ENCODE measurements at regions not wholly inside any gene's neighbourhood (a gene's known extent, or its start where the extent isn't known, plus 50 kb on each side); places are given as distances from the start of the nearest gene placed in this dataset.

DNA sequence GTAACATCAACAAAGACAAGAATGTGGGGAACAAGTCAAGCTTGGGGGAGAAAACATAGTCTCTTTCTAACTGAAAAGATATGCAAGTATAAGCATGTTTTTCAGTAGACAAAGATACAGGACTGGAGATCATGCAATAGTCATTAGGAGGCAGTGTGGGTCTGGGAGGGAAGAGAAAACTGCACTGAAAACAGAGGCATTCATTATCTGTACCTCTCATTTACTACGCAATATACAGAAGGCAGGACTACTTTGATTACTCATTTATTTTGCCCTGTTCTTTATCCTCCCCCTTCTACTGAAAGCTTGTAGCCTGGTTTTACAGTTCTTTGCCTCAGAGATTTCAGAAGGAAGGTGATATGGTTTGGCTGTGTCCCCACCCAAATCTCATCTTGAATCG, 341.2 kb downstream of the CRPPA start:
- no peak overlapping the region for H3K4me3 ChIP-seq (ENCODE audit: low read length, poor library complexity, severe bottlenecking)
- H3K9ac ChIP-seq (ENCODE audit: low read depth, low read length, poor library complexity, severe bottlenecking): peak overlapping the region; percentile 28
- no peak overlapping the region for H2AFZ ChIP-seq (ENCODE audit: low read length)
- H3K27me3 ChIP-seq (ENCODE audit: insufficient read depth, low read length, poor library complexity, severe bottlenecking): no peaks in the 10 kb centered on the region
- H4K20me1 ChIP-seq (ENCODE audit: insufficient read depth, low read length, poor library complexity, severe bottlenecking): no peaks in the 10 kb centered on the region
- no peaks in the 10 kb centered on the region for H3F3A ChIP-seq (ENCODE audit: low read depth)
- H3K9me3 ChIP-seq (ENCODE audit: insufficient read depth, low read depth, low read length): no peaks in the 10 kb centered on the region
- peaks cover 21% of the 10 kb centered on the region for H3K4me1 ChIP-seq (ENCODE audit: insufficient read depth, low read length, poor library complexity, severe bottlenecking)
- H3K36me3 ChIP-seq (ENCODE audit: insufficient read depth, low read length): no peaks in the 10 kb centered on the region
- H3K4me2 ChIP-seq (ENCODE audit: low read depth, low read length, poor library complexity, severe bottlenecking): peak overlapping the region; percentile 13
- no peaks in the 10 kb centered on the region for H3K9me2 ChIP-seq (replicated peaks; ENCODE audit: low read depth, low read length)
- TF ChIP-seq, protein P1, sequence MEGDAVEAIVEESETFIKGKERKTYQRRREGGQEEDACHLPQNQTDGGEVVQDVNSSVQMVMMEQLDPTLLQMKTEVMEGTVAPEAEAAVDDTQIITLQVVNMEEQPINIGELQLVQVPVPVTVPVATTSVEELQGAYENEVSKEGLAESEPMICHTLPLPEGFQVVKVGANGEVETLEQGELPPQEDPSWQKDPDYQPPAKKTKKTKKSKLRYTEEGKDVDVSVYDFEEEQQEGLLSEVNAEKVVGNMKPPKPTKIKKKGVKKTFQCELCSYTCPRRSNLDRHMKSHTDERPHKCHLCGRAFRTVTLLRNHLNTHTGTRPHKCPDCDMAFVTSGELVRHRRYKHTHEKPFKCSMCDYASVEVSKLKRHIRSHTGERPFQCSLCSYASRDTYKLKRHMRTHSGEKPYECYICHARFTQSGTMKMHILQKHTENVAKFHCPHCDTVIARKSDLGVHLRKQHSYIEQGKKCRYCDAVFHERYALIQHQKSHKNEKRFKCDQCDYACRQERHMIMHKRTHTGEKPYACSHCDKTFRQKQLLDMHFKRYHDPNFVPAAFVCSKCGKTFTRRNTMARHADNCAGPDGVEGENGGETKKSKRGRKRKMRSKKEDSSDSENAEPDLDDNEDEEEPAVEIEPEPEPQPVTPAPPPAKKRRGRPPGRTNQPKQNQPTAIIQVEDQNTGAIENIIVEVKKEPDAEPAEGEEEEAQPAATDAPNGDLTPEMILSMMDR (conservative IDR thresholded peaks at IDR 0.05; ENCODE audit: low read length): peak; percentile 41
- TF ChIP-seq EZH2phosphoT487 (IDR thresholded peaks at IDR 0.05; ENCODE audit: borderline replicate concordance): no peak
- no peaks in the 10 kb centered on the region for H3K79me2 ChIP-seq (ENCODE audit: insufficient read depth, low read length)

- no peaks in the 10 kb centered on the region for H3K79me2 ChIP-seq (ENCODE audit: insufficient read depth, low read length)
Observed at GRCh38 chr7:16079723-16080122, 341.6 kb downstream of the CRPPA start.

DNA sequence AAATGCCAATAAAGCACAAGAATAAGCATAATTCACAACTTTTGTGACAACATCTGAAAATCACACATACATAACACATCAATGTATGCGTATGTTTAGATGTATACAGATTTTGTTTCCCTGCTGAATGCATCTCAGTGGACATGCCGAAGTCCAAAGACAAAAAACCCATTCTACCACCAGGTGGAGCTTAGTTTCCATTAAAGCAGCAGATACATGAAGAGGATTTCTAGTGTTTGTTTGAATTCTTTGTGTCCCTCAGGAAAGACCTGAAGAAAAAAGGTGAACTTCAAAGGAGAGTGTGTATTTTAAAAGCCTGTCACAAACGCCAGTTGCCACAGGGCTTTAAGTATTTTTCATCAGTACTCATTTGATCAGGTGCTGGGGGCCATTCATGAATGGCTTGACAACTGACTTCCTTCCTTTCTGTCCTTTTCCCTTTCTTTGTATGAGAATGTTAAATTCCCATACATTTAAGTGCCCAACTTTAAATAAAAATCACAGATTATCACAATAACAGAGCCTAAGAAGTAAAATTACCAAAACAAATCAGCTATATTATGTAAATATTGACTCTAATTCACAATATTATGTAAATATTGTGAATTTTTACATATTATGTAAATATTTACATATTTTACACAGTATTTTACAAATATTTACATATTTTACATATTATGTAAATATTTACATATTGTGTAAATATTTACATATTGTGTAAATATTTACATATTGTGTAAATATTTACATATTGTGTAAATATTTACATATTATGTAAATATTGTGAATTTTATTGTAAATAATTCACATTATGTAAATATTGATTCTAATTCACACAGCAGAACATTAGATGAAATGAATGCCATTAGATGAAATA, 343.0 kb downstream of the CRPPA start:
- TF ChIP-seq, protein P1 (conservative IDR thresholded peaks at IDR 0.05; ENCODE audit: low read length): peak; percentile 93
- no peak for TF ChIP-seq EZH2phosphoT487 (IDR thresholded peaks at IDR 0.05; ENCODE audit: borderline replicate concordance)
- H3K79me2 ChIP-seq (ENCODE audit: insufficient read depth, low read length): no peaks in the 10 kb centered on the region
- no peaks in the 10 kb centered on the region for H3K27me3 ChIP-seq (ENCODE audit: insufficient read depth, low read length, poor library complexity, severe bottlenecking)
- no peaks in the 10 kb centered on the region for H3K9me2 ChIP-seq (replicated peaks; ENCODE audit: low read depth, low read length)
- no peak overlapping the region for H3K4me3 ChIP-seq (ENCODE audit: low read length, poor library complexity, severe bottlenecking)
- H3K4me2 ChIP-seq (ENCODE audit: low read depth, low read length, poor library complexity, severe bottlenecking): no peak overlapping the region
- H4K20me1 ChIP-seq (ENCODE audit: insufficient read depth, low read length, poor library complexity, severe bottlenecking): no peaks in the 10 kb centered on the region
- no peaks in the 10 kb centered on the region for H3K9me3 ChIP-seq (ENCODE audit: insufficient read depth, low read depth, low read length)
- peak overlapping the region; percentile 40; the same call in 1 of the 2 replicates for H2AFZ ChIP-seq (ENCODE audit: low read length)
- no peak overlapping the region for H3K9ac ChIP-seq (ENCODE audit: low read depth, low read length, poor library complexity, severe bottlenecking)
- H3K4me1 ChIP-seq (ENCODE audit: insufficient read depth, low read length, poor library complexity, severe bottlenecking): peaks cover 21% of the 10 kb centered on the region
- no peaks in the 10 kb centered on the region for H3K36me3 ChIP-seq (ENCODE audit: insufficient read depth, low read length)
- H3F3A ChIP-seq (ENCODE audit: low read depth): no peaks in the 10 kb centered on the region

More at GRCh38 chr7:16079723-16080122, 341.6 kb downstream of the CRPPA start:
- Histone ChIP-seq H3K36me3 (ENCODE audit: insufficient read depth, low read length) (no peaks in the 10 kb centered on the region), H3F3A (ENCODE audit: low read depth) (no peaks in the 10 kb centered on the region), H3K9me3 (ENCODE audit: insufficient read depth, low read depth, low read length) (no peaks in the 10 kb centered on the region), H2AFZ (ENCODE audit: low read length) (peak overlapping the region; percentile 18; the same call in 1 of the 2 replicates), H3K9me2 (replicated peaks; ENCODE audit: low read depth, low read length) (no peaks in the 10 kb centered on the region), H3K4me2 (ENCODE audit: low read depth, low read length, poor library complexity, severe bottlenecking) (peak overlapping the region; percentile 13), H4K20me1 (ENCODE audit: insufficient read depth, low read length, poor library complexity, severe bottlenecking) (no peaks in the 10 kb centered on the region), H3K27me3 (ENCODE audit: insufficient read depth, low read length, poor library complexity, severe bottlenecking) (no peaks in the 10 kb centered on the region), H3K4me1 (ENCODE audit: insufficient read depth, low read length, poor library complexity, severe bottlenecking) (peaks cover 21% of the 10 kb centered on the region), H3K9ac (ENCODE audit: low read depth, low read length, poor library complexity, severe bottlenecking) (peak overlapping the region; percentile 28), H3K4me3 (ENCODE audit: low read length, poor library complexity, severe bottlenecking) (no peak overlapping the region)
- TF ChIP-seq, protein P1 (conservative IDR thresholded peaks at IDR 0.05; ENCODE audit: low read length): no peak
- TF ChIP-seq EZH2phosphoT487 (IDR thresholded peaks at IDR 0.05; ENCODE audit: borderline replicate concordance): no peak
